ENCODE measurements at regions not wholly inside any gene's neighbourhood (a gene's known extent, or its start where the extent isn't known, plus 50 kb on each side); places are given as distances from the start of the nearest gene placed in this dataset.

GRCh38 chr11:19565639-19566038, 147.0 kb upstream of the NAV2 start:
- FAIRE-seq (peak; percentile 38), DNase-seq (ENCODE audit: low read depth, low spot score) (no peak)
- CTCF ChIA-PET, result interaction anchor here (1.3 to 9.7 kb wide), 8 partner anchors 81 to 338 kb away, joined by 3 to 235 read pairs (median 8); no protein-coding TSS in a partner anchor
- Histone ChIP-seq H3K79me2 (ENCODE audit: control insufficient read depth, insufficient read depth, low read length) (no peaks in the 10 kb centered on the region), H3K9ac (replicated peaks; ENCODE audit: extremely low read depth, insufficient read depth, low read length) (no peak overlapping the region), H3K4me3 (replicated peaks in 1 of 3; ENCODE audit: insufficient read depth in 1 of 3, low read depth in 1 of 3, low read length in 3 of 3) (no peak overlapping the region), H4K20me1 (replicated peaks; ENCODE audit: control insufficient read depth, extremely low read depth, insufficient read depth, low read length) (no peaks in the 10 kb centered on the region), H3K27ac (ENCODE audit: insufficient read depth, low read depth, low read length) (no peak overlapping the region), H2AFZ (ENCODE audit: low read depth, low read length) (no peak overlapping the region), H3K9me1 (replicated peaks; ENCODE audit: control insufficient read depth, extremely low read depth, insufficient read depth, low read length) (no peaks in the 10 kb centered on the region), H3K4me2 (ENCODE audit: insufficient read depth, low read length) (no peak overlapping the region), H3K27me3 (ENCODE audit: control insufficient read depth in 2 of 2, insufficient read depth in 2 of 2, low read length in 2 of 2) (no peaks in the 10 kb centered on the region), H3K4me1 (ENCODE audit: control insufficient read depth, extremely low read depth, insufficient read depth, low read length) (peaks cover 11% of the 10 kb centered on the region), H3K36me3 (ENCODE audit: control insufficient read depth in 2 of 2, extremely low read depth in 1 of 2, insufficient read depth in 2 of 2, low read length in 2 of 2) (no peaks in the 10 kb centered on the region), H3K9me3 (replicated peaks; ENCODE audit: control insufficient read depth, insufficient read depth, low read length) (no peaks in the 10 kb centered on the region)
- BruUV-seq (replicated peaks), result no TSS peak
- dilution Hi-C loops (cut with MboI; ENCODE audit: extremely low pct_ligation_motif_present, low sequenced_read_pairs) (loop anchor here (10.0 kb wide), 1 partner anchor 159 kb away; no protein-coding TSS in a partner anchor), intact Hi-C loops (cut with micrococcal nuclease) (loop anchor here (2.0 to 10.0 kb wide), 2 partner anchors 243 to 789 kb away; no protein-coding TSS in a partner anchor)
- TF ChIP-seq, protein P1, sequence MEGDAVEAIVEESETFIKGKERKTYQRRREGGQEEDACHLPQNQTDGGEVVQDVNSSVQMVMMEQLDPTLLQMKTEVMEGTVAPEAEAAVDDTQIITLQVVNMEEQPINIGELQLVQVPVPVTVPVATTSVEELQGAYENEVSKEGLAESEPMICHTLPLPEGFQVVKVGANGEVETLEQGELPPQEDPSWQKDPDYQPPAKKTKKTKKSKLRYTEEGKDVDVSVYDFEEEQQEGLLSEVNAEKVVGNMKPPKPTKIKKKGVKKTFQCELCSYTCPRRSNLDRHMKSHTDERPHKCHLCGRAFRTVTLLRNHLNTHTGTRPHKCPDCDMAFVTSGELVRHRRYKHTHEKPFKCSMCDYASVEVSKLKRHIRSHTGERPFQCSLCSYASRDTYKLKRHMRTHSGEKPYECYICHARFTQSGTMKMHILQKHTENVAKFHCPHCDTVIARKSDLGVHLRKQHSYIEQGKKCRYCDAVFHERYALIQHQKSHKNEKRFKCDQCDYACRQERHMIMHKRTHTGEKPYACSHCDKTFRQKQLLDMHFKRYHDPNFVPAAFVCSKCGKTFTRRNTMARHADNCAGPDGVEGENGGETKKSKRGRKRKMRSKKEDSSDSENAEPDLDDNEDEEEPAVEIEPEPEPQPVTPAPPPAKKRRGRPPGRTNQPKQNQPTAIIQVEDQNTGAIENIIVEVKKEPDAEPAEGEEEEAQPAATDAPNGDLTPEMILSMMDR (IDR thresholded peaks at IDR 0.05; ENCODE audit: extremely low read depth in 1 of 2, insufficient read depth in 1 of 2, low read depth in 1 of 2, low read length in 2 of 2), result no peak
- TF ChIP-seq GATA2 (IDR thresholded peaks at IDR 0.05; ENCODE audit: insufficient read depth, insufficient read length, low read depth, low read length) (no peak), JUN (IDR thresholded peaks at IDR 0.05; ENCODE audit: borderline replicate concordance, insufficient read depth, insufficient read length, low read depth) (no peak), EZH2 (IDR thresholded peaks at IDR 0.05; ENCODE audit: borderline replicate concordance, low read depth, low read length, severe bottlenecking) (no peak)
- TF ChIP-seq, protein P2, sequence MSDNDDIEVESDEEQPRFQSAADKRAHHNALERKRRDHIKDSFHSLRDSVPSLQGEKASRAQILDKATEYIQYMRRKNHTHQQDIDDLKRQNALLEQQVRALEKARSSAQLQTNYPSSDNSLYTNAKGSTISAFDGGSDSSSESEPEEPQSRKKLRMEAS (IDR thresholded peaks at IDR 0.05; ENCODE audit: insufficient read depth, insufficient read length), result no peak
- POLR2A ChIA-PET, result no interaction called here

All from endothelial cell of umbilical vein (primary cell).